HEK293 (cell line): ENCODE measurements at regions not wholly inside any gene's neighbourhood (a gene's known extent, or its start where the extent isn't known, plus 50 kb on each side); places are given as distances from the start of the nearest gene placed in this dataset.

Source experiments
- CTCF ChIA-PET: fragments of 350-600 bp; formaldehyde crosslinking; extraction: SDS; loops from one replicate; lab custom pipeline; 2021; ENCODE audit warnings: antibody characterized with exemption; lab: Yijun Ruan, JAX
- POLR2A ChIA-PET: fragments of 300-600 bp; formaldehyde crosslinking; extraction: SDS; loops from one replicate; lab custom pipeline; 2020; ENCODE audit warnings: antibody characterized with exemption, inconsistent platforms; lab: Yijun Ruan, JAX
- H3K27ac ChIP-seq: fragments of 200-500 bp; sonication (Bioruptor generic); 2 replicates; pipeline ENCODE4 v1.5.1; 2014; ENCODE audit warnings: low read depth, low read length, control low read depth, inconsistent platforms; ENCODE audit errors: extremely low read depth
- H3K36me3 ChIP-seq, 2 experiments: fragments of 200-500 bp in 1 of 2; sonication (Bioruptor generic) in 1 of 2; 1 replicate in 1 of 2; 2 replicates in 1 of 2; pipeline ENCODE4 v1.5.1; 2014 to 2017; ENCODE audit warnings: inconsistent platforms in 2 of 2, low read length in 2 of 2; ENCODE audit not compliant: control insufficient read depth in 2 of 2, insufficient read depth in 1 of 2
- H3K4me1 ChIP-seq: fragments of 200-500 bp; sonication (Bioruptor generic); 2 replicates; pipeline ENCODE4 v1.5.1; 2014; ENCODE audit warnings: mild to moderate bottlenecking, low read length, inconsistent platforms; ENCODE audit not compliant: control insufficient read depth, insufficient read depth
- H3K4me3 ChIP-seq: 2 replicates; pipeline ENCODE4 v1.5.1; 2011; ENCODE audit warnings: low read depth, mild to moderate bottlenecking, control low read depth, low read length, moderate library complexity
- H3K9me3 ChIP-seq: fragments of 200-500 bp; sonication (Bioruptor generic); 2 replicates; pipeline ENCODE4 v1.5.1; 2014; ENCODE audit warnings: low read depth, low read length, inconsistent platforms; ENCODE audit not compliant: control insufficient read depth, insufficient read depth
- FEZF1 ChIP-seq: fragments of 450-650 bp; formaldehyde crosslinking; IDR thresholded peaks from 2 replicates; pipeline ENCODE4 v1.5.1; 2016; ENCODE audit warnings: missing biosample characterization, missing genetic modification characterization
- GLI2 ChIP-seq: fragments of 450-650 bp; formaldehyde crosslinking; IDR thresholded peaks from 2 replicates; pipeline ENCODE4; 2017; ENCODE audit warnings: missing biosample characterization, missing genetic modification characterization, low read depth, borderline replicate concordance
- GLI4 ChIP-seq: fragments of 450-650 bp; formaldehyde crosslinking; IDR thresholded peaks from 2 replicates; pipeline ENCODE4 v1.5.1; 2016; ENCODE audit warnings: missing biosample characterization, missing genetic modification characterization
- ZBTB20 ChIP-seq: fragments of 450-650 bp; formaldehyde crosslinking; IDR thresholded peaks from 2 replicates; pipeline ENCODE4 v1.5.1; 2016; ENCODE audit warnings: missing biosample characterization, missing genetic modification characterization
- ZIC2 ChIP-seq: fragments of 450-650 bp; formaldehyde crosslinking; IDR thresholded peaks from 2 replicates; pipeline ENCODE4 v1.5.1; 2016; ENCODE audit warnings: missing biosample characterization, missing genetic modification characterization
- ZNF23 ChIP-seq: fragments of 450-650 bp; formaldehyde crosslinking; IDR thresholded peaks from 2 replicates; pipeline ENCODE4 v1.5.1; 2016; ENCODE audit warnings: missing biosample characterization, missing genetic modification characterization, borderline replicate concordance
- ZNF239 ChIP-seq: fragments of 450-650 bp; formaldehyde crosslinking; IDR thresholded peaks from 2 replicates; pipeline ENCODE4 v1.5.1; 2016; ENCODE audit warnings: missing biosample characterization, missing genetic modification characterization
- ZNF266 ChIP-seq: fragments of 450-650 bp; formaldehyde crosslinking; IDR thresholded peaks from 2 replicates; pipeline ENCODE4 v1.5.1; 2016; ENCODE audit warnings: missing biosample characterization, missing genetic modification characterization, low read depth
- ZNF292 ChIP-seq: fragments of 450-650 bp; formaldehyde crosslinking; IDR thresholded peaks from 2 replicates; pipeline ENCODE4 v1.5.1; 2016; ENCODE audit warnings: low read depth, missing biosample characterization, missing genetic modification characterization, borderline replicate concordance
- ZNF404 ChIP-seq: fragments of 450-650 bp; formaldehyde crosslinking; IDR thresholded peaks from 2 replicates; pipeline ENCODE4 v1.5.1; 2017; ENCODE audit warnings: missing biosample characterization, missing genetic modification characterization
- ZNF514 ChIP-seq: fragments of 450-650 bp; formaldehyde crosslinking; IDR thresholded peaks from 2 replicates; pipeline ENCODE4 v1.5.1; 2016; ENCODE audit warnings: missing biosample characterization, missing genetic modification characterization
- ZNF521 ChIP-seq: fragments of 450-650 bp; formaldehyde crosslinking; IDR thresholded peaks from 2 replicates; pipeline ENCODE4 v1.5.1; 2017; ENCODE audit warnings: missing biosample characterization, mild to moderate bottlenecking, missing genetic modification characterization
- ZNF658 ChIP-seq: fragments of 450-650 bp; formaldehyde crosslinking; IDR thresholded peaks from 2 replicates; pipeline ENCODE4; 2016; ENCODE audit warnings: missing biosample characterization, missing genetic modification characterization
- ZNF677 ChIP-seq: fragments of 450-650 bp; IDR thresholded peaks from 2 replicates; pipeline ENCODE4 v1.5.0; 2018; ENCODE audit warnings: missing biosample characterization, mild to moderate bottlenecking, missing genetic modification characterization, moderate library complexity
- ZSCAN23 ChIP-seq: fragments of 450-650 bp; formaldehyde crosslinking; IDR thresholded peaks from 2 replicates; pipeline ENCODE4 v1.5.1; 2016; ENCODE audit warnings: missing biosample characterization, missing genetic modification characterization
- TF ChIP-seq, protein P1 (sequence below): fragments of 450-650 bp; formaldehyde crosslinking; IDR thresholded peaks from 2 replicates; pipeline ENCODE4 v1.5.1; 2016; ENCODE audit warnings: missing biosample characterization, missing genetic modification characterization
- TF ChIP-seq, protein P2 (sequence below): fragments of 450-650 bp; formaldehyde crosslinking; IDR thresholded peaks from 2 replicates; pipeline ENCODE4; 2016; ENCODE audit warnings: missing biosample characterization, missing genetic modification characterization
- TF ChIP-seq, protein P3 (sequence below): fragments of 450-650 bp; formaldehyde crosslinking; IDR thresholded peaks from 2 replicates; pipeline ENCODE4 v1.5.1; 2016; ENCODE audit warnings: missing biosample characterization, missing genetic modification characterization
- TF ChIP-seq, protein P4 (sequence below): fragments of 450-650 bp; formaldehyde crosslinking; IDR thresholded peaks from 2 replicates; pipeline ENCODE4 v1.5.1; 2016; ENCODE audit warnings: missing biosample characterization, missing genetic modification characterization
- TF ChIP-seq, protein P5 (sequence below): fragments of 450-650 bp; formaldehyde crosslinking; IDR thresholded peaks from 2 replicates; pipeline ENCODE4 v1.5.1; 2016; ENCODE audit warnings: missing biosample characterization, missing genetic modification characterization
- TF ChIP-seq, protein P6 (sequence below): fragments of 450-650 bp; formaldehyde crosslinking; IDR thresholded peaks from 2 replicates; pipeline ENCODE4 v1.5.1; 2016; ENCODE audit warnings: missing biosample characterization, missing genetic modification characterization, borderline replicate concordance

DNA sequence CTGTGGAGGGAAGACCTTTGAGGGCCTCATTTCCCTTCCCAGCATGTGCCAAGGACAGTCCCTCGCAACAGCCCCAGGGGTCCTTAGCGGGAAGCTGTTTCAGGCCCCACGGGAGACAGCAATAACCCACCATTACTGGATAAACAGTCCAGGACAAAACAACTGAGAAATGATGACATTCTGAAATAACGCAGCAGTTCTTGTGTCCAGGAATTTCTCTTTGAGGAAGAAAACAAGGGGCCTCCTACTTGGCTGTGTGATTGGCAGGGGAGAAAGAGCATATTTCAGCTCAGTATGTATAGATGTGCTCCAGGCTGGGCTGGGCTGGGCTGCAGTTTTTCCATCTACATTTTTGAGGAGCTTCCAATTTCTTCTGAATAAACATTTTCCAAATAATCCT lies 82.2 kb upstream of the THBS1 start:
- no peak overlapping the region for H3K4me3 ChIP-seq
- ChIA-PET POLR2A (no interaction called here), CTCF (interaction anchor here (0.6 kb wide), 1 partner anchor 27 kb away, joined by 3 read pairs; no protein-coding TSS in a partner anchor)
- H3K36me3 ChIP-seq = no peaks in the 10 kb centered on the region
- no peaks in the 10 kb centered on the region for H3K4me1 ChIP-seq
- H3K9me3 ChIP-seq = no peaks in the 10 kb centered on the region
- TF ChIP-seq ZNF404 (tag by site-specific recombination) (no peak), ZIC2 (tag by site-specific recombination) (peak; percentile 77)
- no peak overlapping the region for H3K27ac ChIP-seq

DNA sequence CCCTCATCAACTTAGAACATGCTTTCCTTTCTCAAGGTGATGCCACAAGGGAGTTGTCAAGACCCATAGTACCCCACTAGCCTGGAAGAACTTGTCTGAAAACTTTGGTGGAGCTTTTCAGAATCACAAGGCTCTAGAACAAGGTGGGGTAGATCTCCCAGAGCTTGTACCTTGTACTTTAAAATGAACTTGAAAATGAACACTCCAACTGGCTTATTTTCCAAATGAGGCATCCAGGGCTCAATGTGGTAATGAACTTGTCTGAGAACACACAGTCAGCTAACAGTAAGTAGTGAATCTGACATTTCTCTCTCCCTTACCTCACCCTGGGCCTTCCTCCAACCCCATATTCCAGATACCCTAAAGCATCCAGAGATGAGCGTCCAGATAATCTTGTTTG lies 81.8 kb upstream of the THBS1 start:
- Histone ChIP-seq H3K36me3 (no peaks in the 10 kb centered on the region), H3K4me1 (no peaks in the 10 kb centered on the region), H3K4me3 (no peak overlapping the region), H3K27ac (no peak overlapping the region), H3K9me3 (no peaks in the 10 kb centered on the region)
- ChIA-PET POLR2A (no interaction called here), CTCF (no interaction called here)
- TF ChIP-seq, protein P1, sequence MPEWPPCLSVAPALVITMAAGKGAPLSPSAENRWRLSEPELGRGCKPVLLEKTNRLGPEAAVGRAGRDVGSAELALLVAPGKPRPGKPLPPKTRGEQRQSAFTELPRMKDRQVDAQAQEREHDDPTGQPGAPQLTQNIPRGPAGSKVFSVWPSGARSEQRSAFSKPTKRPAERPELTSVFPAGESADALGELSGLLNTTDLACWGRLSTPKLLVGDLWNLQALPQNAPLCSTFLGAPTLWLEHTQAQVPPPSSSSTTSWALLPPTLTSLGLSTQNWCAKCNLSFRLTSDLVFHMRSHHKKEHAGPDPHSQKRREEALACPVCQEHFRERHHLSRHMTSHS = no peak
- no peak for TF ChIP-seq ZNF514
- TF ChIP-seq, protein P2, sequence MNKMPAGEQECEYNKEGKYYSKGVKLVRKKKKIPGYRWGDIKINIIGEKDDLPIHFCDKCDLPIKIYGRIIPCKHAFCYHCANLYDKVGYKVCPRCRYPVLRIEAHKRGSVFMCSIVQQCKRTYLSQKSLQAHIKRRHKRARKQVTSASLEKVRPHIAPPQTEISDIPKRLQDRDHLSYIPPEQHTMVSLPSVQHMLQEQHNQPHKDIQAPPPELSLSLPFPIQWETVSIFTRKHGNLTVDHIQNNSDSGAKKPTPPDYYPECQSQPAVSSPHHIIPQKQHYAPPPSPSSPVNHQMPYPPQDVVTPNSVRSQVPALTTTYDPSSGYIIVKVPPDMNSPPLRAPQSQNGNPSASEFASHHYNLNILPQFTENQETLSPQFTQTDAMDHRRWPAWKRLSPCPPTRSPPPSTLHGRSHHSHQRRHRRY = no peak
- TF ChIP-seq, protein P3, sequence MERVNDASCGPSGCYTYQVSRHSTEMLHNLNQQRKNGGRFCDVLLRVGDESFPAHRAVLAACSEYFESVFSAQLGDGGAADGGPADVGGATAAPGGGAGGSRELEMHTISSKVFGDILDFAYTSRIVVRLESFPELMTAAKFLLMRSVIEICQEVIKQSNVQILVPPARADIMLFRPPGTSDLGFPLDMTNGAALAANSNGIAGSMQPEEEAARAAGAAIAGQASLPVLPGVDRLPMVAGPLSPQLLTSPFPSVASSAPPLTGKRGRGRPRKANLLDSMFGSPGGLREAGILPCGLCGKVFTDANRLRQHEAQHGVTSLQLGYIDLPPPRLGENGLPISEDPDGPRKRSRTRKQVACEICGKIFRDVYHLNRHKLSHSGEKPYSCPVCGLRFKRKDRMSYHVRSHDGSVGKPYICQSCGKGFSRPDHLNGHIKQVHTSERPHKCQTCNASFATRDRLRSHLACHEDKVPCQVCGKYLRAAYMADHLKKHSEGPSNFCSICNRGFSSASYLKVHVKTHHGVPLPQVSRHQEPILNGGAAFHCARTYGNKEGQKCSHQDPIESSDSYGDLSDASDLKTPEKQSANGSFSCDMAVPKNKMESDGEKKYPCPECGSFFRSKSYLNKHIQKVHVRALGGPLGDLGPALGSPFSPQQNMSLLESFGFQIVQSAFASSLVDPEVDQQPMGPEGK (tag by site-specific recombination) = no peak

DNA sequence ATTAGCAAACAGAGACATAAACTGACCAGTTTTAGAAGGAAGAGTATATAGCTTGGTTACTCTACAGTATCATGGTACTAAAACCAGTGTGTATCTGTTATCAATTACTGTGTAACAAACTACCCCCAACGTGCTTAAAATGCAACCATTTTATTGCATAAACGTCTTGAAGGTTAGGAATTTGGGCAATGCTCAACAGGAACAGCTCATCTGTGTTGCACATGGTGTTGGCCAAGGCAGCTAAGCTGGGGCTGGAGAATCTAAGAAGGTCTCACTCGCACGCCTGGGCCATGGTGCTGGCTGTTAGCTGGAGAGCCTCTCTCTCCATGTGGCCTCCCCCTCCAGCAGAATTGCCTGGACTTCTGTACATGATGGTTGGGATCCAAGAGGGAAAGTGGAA lies 81.2 kb upstream of the THBS1 start:
- Histone ChIP-seq H3K4me3 (no peak overlapping the region), H3K27ac (no peak overlapping the region), H3K9me3 (no peaks in the 10 kb centered on the region), H3K4me1 (no peaks in the 10 kb centered on the region), H3K36me3 (no peaks in the 10 kb centered on the region)
- CTCF ChIA-PET = no interaction called here
- POLR2A ChIA-PET = no interaction called here
- TF ChIP-seq, protein P4, sequence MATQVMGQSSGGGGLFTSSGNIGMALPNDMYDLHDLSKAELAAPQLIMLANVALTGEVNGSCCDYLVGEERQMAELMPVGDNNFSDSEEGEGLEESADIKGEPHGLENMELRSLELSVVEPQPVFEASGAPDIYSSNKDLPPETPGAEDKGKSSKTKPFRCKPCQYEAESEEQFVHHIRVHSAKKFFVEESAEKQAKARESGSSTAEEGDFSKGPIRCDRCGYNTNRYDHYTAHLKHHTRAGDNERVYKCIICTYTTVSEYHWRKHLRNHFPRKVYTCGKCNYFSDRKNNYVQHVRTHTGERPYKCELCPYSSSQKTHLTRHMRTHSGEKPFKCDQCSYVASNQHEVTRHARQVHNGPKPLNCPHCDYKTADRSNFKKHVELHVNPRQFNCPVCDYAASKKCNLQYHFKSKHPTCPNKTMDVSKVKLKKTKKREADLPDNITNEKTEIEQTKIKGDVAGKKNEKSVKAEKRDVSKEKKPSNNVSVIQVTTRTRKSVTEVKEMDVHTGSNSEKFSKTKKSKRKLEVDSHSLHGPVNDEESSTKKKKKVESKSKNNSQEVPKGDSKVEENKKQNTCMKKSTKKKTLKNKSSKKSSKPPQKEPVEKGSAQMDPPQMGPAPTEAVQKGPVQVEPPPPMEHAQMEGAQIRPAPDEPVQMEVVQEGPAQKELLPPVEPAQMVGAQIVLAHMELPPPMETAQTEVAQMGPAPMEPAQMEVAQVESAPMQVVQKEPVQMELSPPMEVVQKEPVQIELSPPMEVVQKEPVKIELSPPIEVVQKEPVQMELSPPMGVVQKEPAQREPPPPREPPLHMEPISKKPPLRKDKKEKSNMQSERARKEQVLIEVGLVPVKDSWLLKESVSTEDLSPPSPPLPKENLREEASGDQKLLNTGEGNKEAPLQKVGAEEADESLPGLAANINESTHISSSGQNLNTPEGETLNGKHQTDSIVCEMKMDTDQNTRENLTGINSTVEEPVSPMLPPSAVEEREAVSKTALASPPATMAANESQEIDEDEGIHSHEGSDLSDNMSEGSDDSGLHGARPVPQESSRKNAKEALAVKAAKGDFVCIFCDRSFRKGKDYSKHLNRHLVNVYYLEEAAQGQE (tag by site-specific recombination) = no peak
- TF ChIP-seq ZBTB20 (tag by site-specific recombination) (no peak), GLI2 (no peak), GLI4 (tag by site-specific recombination) (no peak), ZSCAN23 (tag by site-specific recombination) (no peak), ZNF266 (tag by site-specific recombination) (no peak), ZNF677 (tag by site-specific recombination) (no peak), ZNF239 (tag by site-specific recombination) (no peak), ZNF292 (no peak), ZNF23 (tag by site-specific recombination) (no peak), ZNF658 (no peak), ZNF521 (no peak), FEZF1 (tag by site-specific recombination) (no peak)
- TF ChIP-seq, protein P5, sequence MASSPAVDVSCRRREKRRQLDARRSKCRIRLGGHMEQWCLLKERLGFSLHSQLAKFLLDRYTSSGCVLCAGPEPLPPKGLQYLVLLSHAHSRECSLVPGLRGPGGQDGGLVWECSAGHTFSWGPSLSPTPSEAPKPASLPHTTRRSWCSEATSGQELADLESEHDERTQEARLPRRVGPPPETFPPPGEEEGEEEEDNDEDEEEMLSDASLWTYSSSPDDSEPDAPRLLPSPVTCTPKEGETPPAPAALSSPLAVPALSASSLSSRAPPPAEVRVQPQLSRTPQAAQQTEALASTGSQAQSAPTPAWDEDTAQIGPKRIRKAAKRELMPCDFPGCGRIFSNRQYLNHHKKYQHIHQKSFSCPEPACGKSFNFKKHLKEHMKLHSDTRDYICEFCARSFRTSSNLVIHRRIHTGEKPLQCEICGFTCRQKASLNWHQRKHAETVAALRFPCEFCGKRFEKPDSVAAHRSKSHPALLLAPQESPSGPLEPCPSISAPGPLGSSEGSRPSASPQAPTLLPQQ (tag by site-specific recombination) = no peak
- TF ChIP-seq, protein P6, sequence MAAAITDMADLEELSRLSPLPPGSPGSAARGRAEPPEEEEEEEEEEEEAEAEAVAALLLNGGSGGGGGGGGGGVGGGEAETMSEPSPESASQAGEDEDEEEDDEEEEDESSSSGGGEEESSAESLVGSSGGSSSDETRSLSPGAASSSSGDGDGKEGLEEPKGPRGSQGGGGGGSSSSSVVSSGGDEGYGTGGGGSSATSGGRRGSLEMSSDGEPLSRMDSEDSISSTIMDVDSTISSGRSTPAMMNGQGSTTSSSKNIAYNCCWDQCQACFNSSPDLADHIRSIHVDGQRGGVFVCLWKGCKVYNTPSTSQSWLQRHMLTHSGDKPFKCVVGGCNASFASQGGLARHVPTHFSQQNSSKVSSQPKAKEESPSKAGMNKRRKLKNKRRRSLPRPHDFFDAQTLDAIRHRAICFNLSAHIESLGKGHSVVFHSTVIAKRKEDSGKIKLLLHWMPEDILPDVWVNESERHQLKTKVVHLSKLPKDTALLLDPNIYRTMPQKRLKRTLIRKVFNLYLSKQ = no peak
